ENCODE measurements at regions not wholly inside any gene's neighbourhood (a gene's known extent, or its start where the extent isn't known, plus 50 kb on each side); places are given as distances from the start of the nearest gene placed in this dataset.

DNA sequence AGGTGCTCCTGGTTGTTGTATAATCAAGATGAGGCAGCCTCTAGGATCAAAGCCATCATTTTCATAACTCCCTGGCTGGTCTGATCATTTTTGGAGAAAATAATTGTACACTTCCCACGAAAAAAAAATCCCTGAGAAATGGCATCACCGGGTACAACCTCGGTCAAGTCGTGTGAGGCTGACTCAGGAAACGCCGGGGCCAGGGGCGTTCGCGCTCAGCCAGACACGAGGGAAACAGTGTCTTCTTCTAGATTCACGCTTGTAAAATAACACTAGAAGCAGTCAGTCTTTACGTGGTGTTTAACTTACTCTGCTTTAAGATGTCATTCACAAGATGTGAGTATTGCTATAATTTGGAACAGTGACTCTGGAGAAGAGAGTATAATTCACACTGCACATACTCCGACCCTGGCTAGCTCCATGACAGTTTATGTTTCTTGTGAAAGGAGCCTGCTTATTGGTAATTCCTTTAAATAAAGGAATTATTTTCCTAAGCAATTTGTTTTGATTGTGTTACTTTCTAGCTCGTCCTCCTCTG, 109.0 kb upstream of the SOX1 start:
- Histone ChIP-seq H3K4me2 (no peak overlapping the region), H3K4me1 (no peaks in the 10 kb centered on the region), H3K27ac (no peak overlapping the region), H3K4me3 (no peak overlapping the region), H3K9me3 (no peaks in the 10 kb centered on the region)
- CTCF ChIA-PET, result no interaction called here
- DNase-seq (ENCODE audit: low read depth in 1 of 2, low spot score in 1 of 2), result no peak
- 26% methylated on average over 11 of the region's 14 CpGs for WGBS (ENCODE audit: missing lambda C conversion rate)
- POLR2A ChIA-PET, result no interaction called here
- TF ChIP-seq, protein P1, sequence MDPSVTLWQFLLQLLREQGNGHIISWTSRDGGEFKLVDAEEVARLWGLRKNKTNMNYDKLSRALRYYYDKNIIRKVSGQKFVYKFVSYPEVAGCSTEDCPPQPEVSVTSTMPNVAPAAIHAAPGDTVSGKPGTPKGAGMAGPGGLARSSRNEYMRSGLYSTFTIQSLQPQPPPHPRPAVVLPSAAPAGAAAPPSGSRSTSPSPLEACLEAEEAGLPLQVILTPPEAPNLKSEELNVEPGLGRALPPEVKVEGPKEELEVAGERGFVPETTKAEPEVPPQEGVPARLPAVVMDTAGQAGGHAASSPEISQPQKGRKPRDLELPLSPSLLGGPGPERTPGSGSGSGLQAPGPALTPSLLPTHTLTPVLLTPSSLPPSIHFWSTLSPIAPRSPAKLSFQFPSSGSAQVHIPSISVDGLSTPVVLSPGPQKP (IDR thresholded peaks at IDR 0.05; ENCODE audit: low read depth, low read length), result no peak
- TF ChIP-seq KDM1A (IDR thresholded peaks at IDR 0.05; ENCODE audit: low read depth) (no peak), ZC3H11A (IDR thresholded peaks at IDR 0.05) (no peak), TFCP2L1 (CRISPR knock-in tag; IDR thresholded peaks at IDR 0.05) (no peak)
- ATAC-seq, result no peak
- no peak for FAIRE-seq

DNA sequence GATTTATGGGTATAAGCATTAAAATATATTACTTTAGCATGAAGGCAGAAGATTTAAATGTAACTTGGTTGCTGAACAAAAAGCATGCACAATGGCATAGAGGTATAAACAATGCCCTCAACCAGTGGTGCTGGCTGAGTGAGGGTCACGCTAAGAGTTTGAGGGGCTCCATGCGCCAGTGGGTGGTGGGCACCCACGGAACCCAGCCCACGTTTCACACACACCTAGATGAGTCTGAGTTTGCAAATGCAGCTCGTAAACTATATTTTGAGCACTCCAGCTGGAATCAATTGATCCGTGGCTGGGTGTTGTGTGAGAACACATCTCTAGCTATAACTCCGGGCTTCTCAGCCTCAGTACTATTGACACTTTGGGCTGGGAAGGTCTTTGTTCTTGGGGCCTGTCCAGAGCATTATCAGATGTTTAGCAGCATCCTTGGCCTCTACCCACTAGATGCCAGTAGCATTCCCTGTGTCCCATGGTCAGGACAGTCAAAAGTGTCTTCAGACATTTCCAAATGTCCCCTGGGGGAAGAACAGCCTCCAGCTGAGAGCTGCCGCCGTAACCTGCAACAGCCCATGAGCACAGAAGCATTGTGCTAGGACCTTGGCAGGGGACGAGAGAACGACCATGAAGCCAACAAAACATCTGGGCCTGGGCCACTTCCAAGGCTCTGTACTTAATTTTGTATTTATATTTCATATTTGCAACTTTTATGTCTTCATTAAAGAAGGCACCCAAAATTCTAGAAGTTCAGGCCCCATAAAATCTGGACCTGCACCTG, 108.1 kb upstream of the SOX1 start:
- ChIA-PET POLR2A (no interaction called here), CTCF (no interaction called here)
- TF ChIP-seq CBX8 (IDR thresholded peaks at IDR 0.05) (no peak), CHD4 (IDR thresholded peaks at IDR 0.05; ENCODE audit: borderline replicate concordance) (no peak), ZC3H11A (IDR thresholded peaks at IDR 0.05) (no peak), NR3C1 (IDR thresholded peaks at IDR 0.05) (no peak), TP53 (CRISPR knock-in tag; IDR thresholded peaks at IDR 0.05) (no peak), KDM5A (IDR thresholded peaks at IDR 0.05) (no peak), RFX5 (IDR thresholded peaks at IDR 0.05) (no peak), EP300 (IDR thresholded peaks at IDR 0.05) (no peak), ESRRA (IDR thresholded peaks at IDR 0.05; ENCODE audit: borderline replicate concordance, low read length) (no peak), MYC (IDR thresholded peaks at IDR 0.05; ENCODE audit: borderline replicate concordance, low read length) (no peak), TFCP2L1 (CRISPR knock-in tag; IDR thresholded peaks at IDR 0.05) (no peak), MAZ (IDR thresholded peaks at IDR 0.05; ENCODE audit: borderline replicate concordance, low read depth, low read length) (no peak), HOXB13 (CRISPR knock-in tag; IDR thresholded peaks at IDR 0.05; ENCODE audit: low read depth) (no peak), NFE2L2 (conservative IDR thresholded peaks at IDR 0.05; ENCODE audit: low read length) (no peak), RARB (CRISPR knock-in tag; IDR thresholded peaks at IDR 0.05) (no peak), MAFK (IDR thresholded peaks at IDR 0.05; ENCODE audit: partially characterized antibody) (no peak)
- TF ChIP-seq, protein P1 (IDR thresholded peaks at IDR 0.05; ENCODE audit: low read depth, low read length), result no peak
- TF ChIP-seq, protein P2, sequence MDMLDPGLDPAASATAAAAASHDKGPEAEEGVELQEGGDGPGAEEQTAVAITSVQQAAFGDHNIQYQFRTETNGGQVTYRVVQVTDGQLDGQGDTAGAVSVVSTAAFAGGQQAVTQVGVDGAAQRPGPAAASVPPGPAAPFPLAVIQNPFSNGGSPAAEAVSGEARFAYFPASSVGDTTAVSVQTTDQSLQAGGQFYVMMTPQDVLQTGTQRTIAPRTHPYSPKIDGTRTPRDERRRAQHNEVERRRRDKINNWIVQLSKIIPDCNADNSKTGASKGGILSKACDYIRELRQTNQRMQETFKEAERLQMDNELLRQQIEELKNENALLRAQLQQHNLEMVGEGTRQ (IDR thresholded peaks at IDR 0.05), result no peak
- TF ChIP-seq, protein P3, sequence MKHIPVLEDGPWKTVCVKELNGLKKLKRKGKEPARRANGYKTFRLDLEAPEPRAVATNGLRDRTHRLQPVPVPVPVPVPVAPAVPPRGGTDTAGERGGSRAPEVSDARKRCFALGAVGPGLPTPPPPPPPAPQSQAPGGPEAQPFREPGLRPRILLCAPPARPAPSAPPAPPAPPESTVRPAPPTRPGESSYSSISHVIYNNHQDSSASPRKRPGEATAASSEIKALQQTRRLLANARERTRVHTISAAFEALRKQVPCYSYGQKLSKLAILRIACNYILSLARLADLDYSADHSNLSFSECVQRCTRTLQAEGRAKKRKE (CRISPR knock-in tag; IDR thresholded peaks at IDR 0.05; ENCODE audit: low read depth), result no peak
- no peak for ATAC-seq
- no peak overlapping the region for H3K4me2 ChIP-seq
- H3K27ac ChIP-seq, result no peak overlapping the region
- no peaks in the 10 kb centered on the region for H3K9me3 ChIP-seq
- WGBS (ENCODE audit: missing lambda C conversion rate), result 22% methylated on average over 11 of the region's 11 CpGs
- no peaks in the 10 kb centered on the region for H3K4me1 ChIP-seq
- FAIRE-seq, result no peak
- DNase-seq (ENCODE audit: low read depth in 1 of 2, low spot score in 1 of 2), result no peak
- H3K4me3 ChIP-seq, result no peak overlapping the region

Measured in A549 (cell line).